Endothelial cell of umbilical vein (primary cell): ENCODE measurements at regions not wholly inside any gene's neighbourhood (a gene's known extent, or its start where the extent isn't known, plus 50 kb on each side); places are given as distances from the start of the nearest gene placed in this dataset.
A peak's percentile ranks its signal among the peaks of the same experiment; 100 is the strongest.

Experiments
- BruUV-seq: library from RNA; stranded (reverse); fragments of 400-500 nt; replicated peaks from 2 replicates; lab custom pipeline; 2021; lab: Mats Ljungman, UMichigan
- CTCF ChIA-PET: fragments of 300-600, 350-600 bp; sonication (Branson Sonifier 250); formaldehyde crosslinking; loops from one replicate; lab custom pipeline; 2021; ENCODE audit warnings: antibody characterized with exemption, inconsistent platforms; lab: Charles Lee
- POLR2A ChIA-PET: fragments of 300-600, 350-600 bp; sonication (Branson Sonifier 250); formaldehyde crosslinking; loops from one replicate; lab custom pipeline; 2021; ENCODE audit warnings: antibody characterized with exemption, inconsistent platforms; lab: Charles Lee
- DNase-seq: peaks from one replicate; pipeline ENCODE4 v3.0.0-alpha.2; 2011; ENCODE audit warnings: low read depth, low spot score
- FAIRE-seq: peaks from 2 replicates; lab custom pipeline; 2011; peaks lifted over from hg19 to GRCh38; lab: Jason Lieb, UNC
- H2AFZ ChIP-seq: 2 replicates; pipeline ENCODE4 v1.6.0; 2012; ENCODE audit warnings: low read depth, low read length, control low read depth, inconsistent platforms
- H3K27ac ChIP-seq: 2 replicates; pipeline ENCODE4 v1.5.1; 2011; ENCODE audit warnings: low read depth, mild to moderate bottlenecking, control low read depth, low read length, moderate library complexity; ENCODE audit not compliant: insufficient read depth
- H3K27me3 ChIP-seq, 2 experiments: 2 replicates each; pipeline versions ENCODE4 v1.6.0 to v1.6.1; 2011; ENCODE audit warnings: low read length in 2 of 2, mixed read lengths in 1 of 2; ENCODE audit not compliant: control insufficient read depth in 2 of 2, insufficient read depth in 2 of 2
- H3K36me3 ChIP-seq, 2 experiments: 2 replicates in 1 of 2; 3 replicates in 1 of 2; pipeline ENCODE4 v1.5.1; 2011; ENCODE audit warnings: low read length in 2 of 2, mild to moderate bottlenecking in 1 of 2, moderate library complexity in 1 of 2; ENCODE audit not compliant: control insufficient read depth in 2 of 2, insufficient read depth in 2 of 2; ENCODE audit errors: extremely low read depth in 1 of 2
- H3K4me1 ChIP-seq: 3 replicates; pipeline ENCODE4 v1.5.1; 2011; ENCODE audit warnings: mild to moderate bottlenecking, low read length; ENCODE audit not compliant: control insufficient read depth, insufficient read depth; ENCODE audit errors: extremely low read depth
- H3K4me2 ChIP-seq: 2 replicates; pipeline ENCODE4 v1.6.1; 2011; ENCODE audit warnings: low read length, control low read depth, mixed read lengths; ENCODE audit not compliant: insufficient read depth
- H3K4me3 ChIP-seq, 3 experiments: fragments of 200-600 bp in 1 of 3; sonication (generic), shearing (Covaris generic) in 1 of 3; replicated peaks in 1 of 3; 2 replicates each; pipeline ENCODE4 v1.5.1; 2011 to 2016; ENCODE audit warnings: control low read depth in 3 of 3, low read length in 3 of 3, mild to moderate bottlenecking in 2 of 3, inconsistent platforms in 1 of 3, low read depth in 1 of 3, moderate library complexity in 1 of 3; ENCODE audit not compliant: insufficient read depth in 1 of 3
- H3K79me2 ChIP-seq: 2 replicates; pipeline ENCODE4 v1.6.0; 2012; ENCODE audit warnings: low read length, inconsistent platforms; ENCODE audit not compliant: control insufficient read depth, insufficient read depth
- H3K9ac ChIP-seq: replicated peaks from 2 replicates; pipeline ENCODE3; 2011; ENCODE audit warnings: low read length, control low read depth; ENCODE audit not compliant: insufficient read depth; ENCODE audit errors: extremely low read depth
- H3K9me1 ChIP-seq: replicated peaks from 3 replicates; pipeline ENCODE4 v1.6.0; 2011; ENCODE audit warnings: mild to moderate bottlenecking, low read length; ENCODE audit not compliant: control insufficient read depth, insufficient read depth; ENCODE audit errors: extremely low read depth
- H3K9me3 ChIP-seq: replicated peaks from 2 replicates; pipeline ENCODE4 v1.5.1; 2012; ENCODE audit warnings: low read length, inconsistent platforms; ENCODE audit not compliant: control insufficient read depth, insufficient read depth
- H4K20me1 ChIP-seq: replicated peaks from 2 replicates; pipeline ENCODE3; 2011; ENCODE audit warnings: mild to moderate bottlenecking, low read length; ENCODE audit not compliant: control insufficient read depth, insufficient read depth; ENCODE audit errors: extremely low read depth
- EZH2 ChIP-seq: IDR thresholded peaks from 2 replicates; pipeline ENCODE4 v1.6.1; 2012; ENCODE audit warnings: borderline replicate concordance, low read depth, mild to moderate bottlenecking, moderate library complexity, low read length, inconsistent platforms; ENCODE audit not compliant: severe bottlenecking
- FOS ChIP-seq: IDR thresholded peaks from 2 replicates; pipeline ENCODE4 v1.6.1; 2011; ENCODE audit warnings: mild to moderate bottlenecking, low read length, moderate library complexity, borderline replicate concordance; ENCODE audit not compliant: insufficient read depth
- GATA2 ChIP-seq: IDR thresholded peaks from 2 replicates; pipeline ENCODE4 v1.7.0; 2011; ENCODE audit warnings: low read depth, mild to moderate bottlenecking, moderate library complexity, mixed read lengths, low read length; ENCODE audit not compliant: insufficient read length, insufficient read depth
- JUN ChIP-seq: IDR thresholded peaks from 2 replicates; pipeline ENCODE4 v1.6.1; 2011; ENCODE audit warnings: borderline replicate concordance, low read depth; ENCODE audit not compliant: insufficient read length, insufficient read depth
- MYC ChIP-seq: IDR thresholded peaks from one replicate; pipeline ENCODE4 v1.6.1; 2011; ENCODE audit warnings: mild to moderate bottlenecking, low read depth, low read length
- POLR2A ChIP-seq: IDR thresholded peaks from 2 replicates; pipeline ENCODE4 v1.6.1; 2012; ENCODE audit warnings: low read depth, mild to moderate bottlenecking, control low read depth, low read length
- POLR2AphosphoS5 ChIP-seq: IDR thresholded peaks from 2 replicates; pipeline ENCODE4 v1.6.1; 2012; ENCODE audit warnings: low read depth, mild to moderate bottlenecking, control low read depth, low read length, moderate library complexity; ENCODE audit not compliant: insufficient read depth
- dilution Hi-C: fragments of 300-500 bp; cut with MboI; formaldehyde crosslinking; loops from one replicate; pipeline ENCODE4 v1.15.0; 2019; ENCODE audit warnings: low sequenced_read_pairs; ENCODE audit not compliant: extremely low pct_ligation_motif_present
- intact Hi-C: fragments of 100-400 bp; cut with micrococcal nuclease; formaldehyde crosslinking; loops from one replicate; pipeline ENCODE4 v1.10.0; 2022
- TF ChIP-seq, protein P1 (sequence below), 2 donors: IDR thresholded peaks; 1 replicate in 1 of 2; 2 replicates in 1 of 2; pipeline ENCODE4 v1.5.1; 2011; ENCODE audit warnings: low read length in 2 of 2, mild to moderate bottlenecking in 2 of 2, moderate library complexity in 2 of 2, control low read depth in 1 of 2, inconsistent platforms in 1 of 2, low read depth in 1 of 2; ENCODE audit not compliant: insufficient read depth in 1 of 2; ENCODE audit errors: extremely low read depth in 1 of 2
- TF ChIP-seq, protein P2 (sequence below): IDR thresholded peaks from 2 replicates; pipeline ENCODE4 v1.6.1; 2011; ENCODE audit not compliant: insufficient read depth, insufficient read length

DNA sequence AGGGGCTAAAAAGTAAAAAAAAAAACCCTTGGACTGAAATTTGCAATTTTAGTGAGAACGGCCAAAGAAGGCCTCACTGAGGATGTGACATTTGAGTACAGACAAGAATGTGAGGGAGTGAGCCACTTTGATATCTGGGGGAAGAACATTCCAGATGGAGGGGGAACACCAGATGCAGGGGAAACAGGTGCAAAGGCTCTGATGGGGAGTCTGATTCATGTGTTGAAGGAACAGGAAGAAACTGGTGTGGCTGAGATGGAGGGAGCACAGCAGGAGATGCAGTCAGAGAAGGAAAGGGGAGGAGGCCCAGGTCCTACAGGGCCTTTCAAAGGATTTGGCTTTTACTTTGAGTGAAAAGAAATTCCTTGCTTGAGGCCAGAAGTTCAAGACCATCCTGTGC is 615.7 kb upstream of the NRP1 start:
- TF ChIP-seq MYC = no peak
- no peak for TF ChIP-seq POLR2A
- no peaks in the 10 kb centered on the region for H4K20me1 ChIP-seq
- H3K27ac ChIP-seq = no peak overlapping the region
- no TSS peak for BruUV-seq
- FAIRE-seq (no peak), DNase-seq (peak; percentile 56)
- no peak overlapping the region for H2AFZ ChIP-seq
- H3K4me1 ChIP-seq = no peaks in the 10 kb centered on the region
- CTCF ChIA-PET = no interaction called here
- no peak overlapping the region for H3K9ac ChIP-seq
- no peak overlapping the region for H3K4me2 ChIP-seq
- H3K4me3 ChIP-seq = no peak overlapping the region
- H3K36me3 ChIP-seq = no peaks in the 10 kb centered on the region
- H3K9me3 ChIP-seq = no peaks in the 10 kb centered on the region
- no peaks in the 10 kb centered on the region for H3K9me1 ChIP-seq
- no peaks in the 10 kb centered on the region for H3K79me2 ChIP-seq
- intact Hi-C loops = no loop called here
- POLR2A ChIA-PET = no interaction called here
- H3K27me3 ChIP-seq = peaks cover 3% of the 10 kb centered on the region in 2 experiments
- dilution Hi-C loops = no loop called here

DNA sequence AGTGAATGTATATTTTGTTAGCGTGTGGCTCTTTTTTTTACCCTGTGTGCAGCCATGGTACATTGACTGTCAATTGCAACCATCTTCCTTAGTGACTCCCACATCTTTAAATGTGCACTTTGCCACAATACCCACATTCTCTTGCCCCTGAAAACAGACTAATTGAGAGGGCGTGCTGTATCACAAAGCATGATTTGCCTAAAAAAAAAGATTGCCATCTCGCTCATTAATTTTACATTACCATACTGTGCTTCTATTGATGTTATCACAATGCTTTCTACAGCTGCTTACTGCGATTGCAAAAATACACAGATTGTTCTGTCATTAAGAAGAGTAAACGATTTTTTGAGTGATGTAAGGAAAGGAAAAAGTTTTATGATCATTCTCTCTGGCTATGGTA is 613.1 kb upstream of the NRP1 start:
- no peak overlapping the region for H3K9ac ChIP-seq
- no peaks in the 10 kb centered on the region for H3K9me3 ChIP-seq
- H3K79me2 ChIP-seq = no peaks in the 10 kb centered on the region
- no TSS peak for BruUV-seq
- no peaks in the 10 kb centered on the region for H3K4me1 ChIP-seq
- H2AFZ ChIP-seq = no peak overlapping the region
- no peak overlapping the region for H3K4me3 ChIP-seq
- no peak overlapping the region for H3K27ac ChIP-seq
- DNase-seq (no peak), FAIRE-seq (no peak)
- no peak overlapping the region for H3K4me2 ChIP-seq
- no peaks in the 10 kb centered on the region for H3K9me1 ChIP-seq
- POLR2A ChIA-PET = no interaction called here
- TF ChIP-seq GATA2 = no peak
- no peak for TF ChIP-seq JUN
- TF ChIP-seq FOS = no peak
- TF ChIP-seq, protein P1, sequence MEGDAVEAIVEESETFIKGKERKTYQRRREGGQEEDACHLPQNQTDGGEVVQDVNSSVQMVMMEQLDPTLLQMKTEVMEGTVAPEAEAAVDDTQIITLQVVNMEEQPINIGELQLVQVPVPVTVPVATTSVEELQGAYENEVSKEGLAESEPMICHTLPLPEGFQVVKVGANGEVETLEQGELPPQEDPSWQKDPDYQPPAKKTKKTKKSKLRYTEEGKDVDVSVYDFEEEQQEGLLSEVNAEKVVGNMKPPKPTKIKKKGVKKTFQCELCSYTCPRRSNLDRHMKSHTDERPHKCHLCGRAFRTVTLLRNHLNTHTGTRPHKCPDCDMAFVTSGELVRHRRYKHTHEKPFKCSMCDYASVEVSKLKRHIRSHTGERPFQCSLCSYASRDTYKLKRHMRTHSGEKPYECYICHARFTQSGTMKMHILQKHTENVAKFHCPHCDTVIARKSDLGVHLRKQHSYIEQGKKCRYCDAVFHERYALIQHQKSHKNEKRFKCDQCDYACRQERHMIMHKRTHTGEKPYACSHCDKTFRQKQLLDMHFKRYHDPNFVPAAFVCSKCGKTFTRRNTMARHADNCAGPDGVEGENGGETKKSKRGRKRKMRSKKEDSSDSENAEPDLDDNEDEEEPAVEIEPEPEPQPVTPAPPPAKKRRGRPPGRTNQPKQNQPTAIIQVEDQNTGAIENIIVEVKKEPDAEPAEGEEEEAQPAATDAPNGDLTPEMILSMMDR (IDR thresholded peaks at IDR 0.05; ENCODE audit: extremely low read depth in 1 of 2, insufficient read depth in 1 of 2, low read depth in 1 of 2, low read length in 2 of 2) = no peak
- no peak for TF ChIP-seq MYC
- TF ChIP-seq POLR2AphosphoS5 = no peak
- TF ChIP-seq EZH2 = no peak
- no peak for TF ChIP-seq POLR2A
- TF ChIP-seq, protein P2, sequence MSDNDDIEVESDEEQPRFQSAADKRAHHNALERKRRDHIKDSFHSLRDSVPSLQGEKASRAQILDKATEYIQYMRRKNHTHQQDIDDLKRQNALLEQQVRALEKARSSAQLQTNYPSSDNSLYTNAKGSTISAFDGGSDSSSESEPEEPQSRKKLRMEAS = no peak
- H3K27me3 ChIP-seq = peaks cover 3 to 10% of the 10 kb centered on the region in 2 experiments
- CTCF ChIA-PET = no interaction called here
- intact Hi-C loops (no loop called here), dilution Hi-C loops (no loop called here)
- H4K20me1 ChIP-seq = no peaks in the 10 kb centered on the region
- H3K36me3 ChIP-seq = no peaks in the 10 kb centered on the region
